HL-60 (cell line): ENCODE measurements at regions not wholly inside any gene's neighbourhood (a gene's known extent, or its start where the extent isn't known, plus 50 kb on each side); places are given as distances from the start of the nearest gene placed in this dataset.

Experiments
- DNase-seq, 2 experiments: peaks; one replicate each; pipeline ENCODE4 v3.0.0-alpha.2; 2010 to 2020; ENCODE audit warnings: low read depth in 1 of 2, low spot score in 1 of 2
- H3K27ac ChIP-seq: fragments of 250-450 bp; sonication (Bioruptor Pico); replicated peaks from 2 replicates; pipeline ENCODE4 v1.5.1; 2020; ENCODE audit warnings: mild to moderate bottlenecking, moderate library complexity
- H3K27me3 ChIP-seq: fragments of 250-450 bp; sonication (Bioruptor Pico); 2 replicates; pipeline ENCODE4 v1.5.1; 2021; ENCODE audit warnings: mild to moderate bottlenecking, moderate library complexity; ENCODE audit not compliant: insufficient read depth, poor library complexity, severe bottlenecking
- H3K4me3 ChIP-seq: replicated peaks from 2 replicates; pipeline ENCODE4 v1.5.1; 2011; ENCODE audit warnings: mild to moderate bottlenecking, control low read depth, low read length; ENCODE audit not compliant: insufficient read depth
- GABPA ChIP-seq: IDR thresholded peaks from 2 replicates; pipeline ENCODE4 v1.6.1; 2012; ENCODE audit warnings: low read depth
- POLR2AphosphoS5 ChIP-seq: IDR thresholded peaks from 2 replicates; pipeline ENCODE4 v1.6.1; 2012; ENCODE audit warnings: low read depth
- REST ChIP-seq: IDR thresholded peaks from 2 replicates; pipeline ENCODE4 v1.6.1; 2012; ENCODE audit warnings: low read depth; ENCODE audit not compliant: insufficient replicate concordance
- SPI1 ChIP-seq: IDR thresholded peaks from 2 replicates; pipeline ENCODE4 v1.6.1; 2012; ENCODE audit warnings: low read depth, mild to moderate bottlenecking, borderline replicate concordance
- TF ChIP-seq, protein P1 (sequence below): IDR thresholded peaks from one replicate; pipeline ENCODE4 v1.5.1; 2011; ENCODE audit warnings: low read length, control low read depth, inconsistent platforms; ENCODE audit not compliant: insufficient read depth

- DNase-seq: no peak
- Histone ChIP-seq H3K27ac (no peak overlapping the region), H3K4me3 (no peak overlapping the region), H3K27me3 (no peaks in the 10 kb centered on the region)
- TF ChIP-seq REST: no peak
Observed at GRCh38 chr13:80132741-80133601, 208.0 kb downstream of the SPRY2 start.

- H3K4me3 ChIP-seq: no peak overlapping the region
- DNase-seq: no peak
- H3K27ac ChIP-seq: no peak overlapping the region
- H3K27me3 ChIP-seq: no peaks in the 10 kb centered on the region
- TF ChIP-seq POLR2AphosphoS5 (no peak), SPI1 (no peak), GABPA (no peak), REST (no peak)
- TF ChIP-seq, protein P1, sequence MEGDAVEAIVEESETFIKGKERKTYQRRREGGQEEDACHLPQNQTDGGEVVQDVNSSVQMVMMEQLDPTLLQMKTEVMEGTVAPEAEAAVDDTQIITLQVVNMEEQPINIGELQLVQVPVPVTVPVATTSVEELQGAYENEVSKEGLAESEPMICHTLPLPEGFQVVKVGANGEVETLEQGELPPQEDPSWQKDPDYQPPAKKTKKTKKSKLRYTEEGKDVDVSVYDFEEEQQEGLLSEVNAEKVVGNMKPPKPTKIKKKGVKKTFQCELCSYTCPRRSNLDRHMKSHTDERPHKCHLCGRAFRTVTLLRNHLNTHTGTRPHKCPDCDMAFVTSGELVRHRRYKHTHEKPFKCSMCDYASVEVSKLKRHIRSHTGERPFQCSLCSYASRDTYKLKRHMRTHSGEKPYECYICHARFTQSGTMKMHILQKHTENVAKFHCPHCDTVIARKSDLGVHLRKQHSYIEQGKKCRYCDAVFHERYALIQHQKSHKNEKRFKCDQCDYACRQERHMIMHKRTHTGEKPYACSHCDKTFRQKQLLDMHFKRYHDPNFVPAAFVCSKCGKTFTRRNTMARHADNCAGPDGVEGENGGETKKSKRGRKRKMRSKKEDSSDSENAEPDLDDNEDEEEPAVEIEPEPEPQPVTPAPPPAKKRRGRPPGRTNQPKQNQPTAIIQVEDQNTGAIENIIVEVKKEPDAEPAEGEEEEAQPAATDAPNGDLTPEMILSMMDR: no peak
Observed at GRCh38 chr13:80131204-80131603, 209.7 kb downstream of the SPRY2 start.

DNA sequence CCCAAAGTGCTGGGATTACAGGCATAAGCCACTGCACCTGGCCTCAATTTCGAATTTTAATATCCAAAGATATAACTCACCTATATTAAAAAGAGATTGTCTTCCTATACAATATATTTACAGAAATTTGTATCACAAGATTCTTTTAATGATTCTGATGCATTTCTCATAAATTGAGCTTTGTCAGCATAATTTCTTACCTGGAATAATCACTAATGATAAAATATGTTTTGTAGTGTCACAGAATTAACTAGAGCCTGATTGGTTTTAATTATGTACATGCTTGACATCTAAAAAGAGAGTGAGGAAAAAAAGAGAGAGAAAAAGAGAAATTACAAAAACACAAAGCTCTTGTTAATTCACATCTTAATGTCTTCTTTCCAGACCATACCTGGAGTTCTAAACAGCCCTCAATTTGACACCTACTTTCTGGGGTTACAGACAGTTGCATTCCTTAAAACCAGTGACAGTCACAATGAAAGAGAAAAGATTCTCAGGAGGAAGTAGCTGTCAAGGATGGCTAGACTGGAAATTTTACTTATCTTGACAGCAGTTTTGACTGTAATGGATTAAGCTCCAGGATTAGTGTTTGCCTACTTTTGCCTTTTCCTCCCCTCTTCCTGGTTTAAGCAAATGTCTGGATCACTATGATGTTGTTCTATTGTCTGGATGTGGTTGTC, 214.4 kb downstream of the SPRY2 start:
- DNase-seq: no peak
- no peaks in the 10 kb centered on the region for H3K27me3 ChIP-seq
- TF ChIP-seq GABPA: no peak
- TF ChIP-seq POLR2AphosphoS5: no peak
- TF ChIP-seq, protein P1: no peak
- no peak overlapping the region for H3K27ac ChIP-seq
- H3K4me3 ChIP-seq: no peak overlapping the region

DNA sequence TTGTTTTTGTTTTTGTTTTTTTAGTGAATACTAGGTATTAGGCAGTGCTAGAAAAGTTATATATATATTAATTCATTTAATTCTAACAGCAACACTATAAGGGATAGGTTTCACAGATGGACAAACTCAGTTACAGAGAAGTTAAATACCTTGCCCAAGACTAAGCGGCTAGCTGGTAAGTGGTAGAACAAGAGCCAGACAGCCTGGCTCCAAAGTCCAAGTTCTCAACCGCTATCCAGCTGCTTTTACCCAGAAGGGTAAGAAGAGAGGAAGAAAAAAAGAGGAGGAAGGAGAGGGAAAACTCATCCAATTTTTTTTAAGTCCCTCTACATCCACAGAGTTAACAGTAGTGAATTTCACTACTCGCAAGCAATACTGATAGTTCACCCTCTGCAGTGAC, 217.0 kb downstream of the SPRY2 start:
- no peak for DNase-seq
- no peak overlapping the region for H3K27ac ChIP-seq
- H3K27me3 ChIP-seq: no peaks in the 10 kb centered on the region
- no peak overlapping the region for H3K4me3 ChIP-seq
- no peak for TF ChIP-seq POLR2AphosphoS5
- TF ChIP-seq REST: no peak
- no peak for TF ChIP-seq GABPA
- TF ChIP-seq, protein P1: no peak
- no peak for TF ChIP-seq SPI1
